Panc1 (cell line): ENCODE measurements at regions not wholly inside any gene's neighbourhood (a gene's known extent, or its start where the extent isn't known, plus 50 kb on each side); places are given as distances from the start of the nearest gene placed in this dataset.

Experiments used
- ATAC-seq: fragments of 200-7000 bp; cut with Tn5 transposase; 2 replicates; pipeline ENCODE4 v1.9.1; 2020; ENCODE audit warnings: mild to moderate bottlenecking, moderate library complexity
- BruUV-seq: library from RNA; stranded (reverse); fragments of 400-500 nt; replicated peaks from 2 replicates; lab custom pipeline; 2021; lab: Mats Ljungman, UMichigan
- CTCF ChIA-PET: fragments of 300-600 bp; sonication (Branson Sonifier 250); formaldehyde crosslinking; loops from one replicate; lab custom pipeline; 2022; ENCODE audit warnings: antibody characterized with exemption; lab: Charles Lee
- POLR2A ChIA-PET: fragments of 300-600 bp; sonication (Branson Sonifier 250); formaldehyde crosslinking; loops from one replicate; lab custom pipeline; 2022; ENCODE audit warnings: antibody characterized with exemption; lab: Charles Lee
- DNase-seq: peaks from one replicate; pipeline ENCODE4 v3.0.0-alpha.2; 2010; ENCODE audit warnings: low read depth, low spot score
- H3K27ac ChIP-seq: 2 replicates; pipeline ENCODE4 v1.5.1; 2011; ENCODE audit warnings: mild to moderate bottlenecking, low read length, inconsistent platforms
- H3K27me3 ChIP-seq: fragments of 200-500 bp; sonication (Bioruptor generic); 2 replicates; pipeline ENCODE4 v1.6.0; 2014; ENCODE audit warnings: low read length, inconsistent platforms; ENCODE audit not compliant: control insufficient read depth, insufficient read depth
- H3K36me3 ChIP-seq: fragments of 200-500 bp; sonication (Bioruptor generic); 2 replicates; pipeline ENCODE4 v1.5.1; 2014; ENCODE audit warnings: inconsistent platforms, mild to moderate bottlenecking, low read length, moderate library complexity; ENCODE audit not compliant: control insufficient read depth, insufficient read depth
- H3K4me1 ChIP-seq: 2 replicates; pipeline ENCODE4 v1.5.1; 2011; ENCODE audit warnings: inconsistent platforms, mild to moderate bottlenecking, low read length, moderate library complexity; ENCODE audit not compliant: control insufficient read depth, insufficient read depth
- H3K4me3 ChIP-seq, 2 experiments: 2 replicates each; pipeline ENCODE4 v1.5.1; 2011 to 2012; ENCODE audit warnings: low read depth in 2 of 2, low read length in 2 of 2, mild to moderate bottlenecking in 2 of 2, inconsistent platforms in 1 of 2, moderate library complexity in 1 of 2
- H3K9me3 ChIP-seq: fragments of 200-500 bp; sonication (Bioruptor generic); 2 replicates; pipeline ENCODE4 v1.5.1; 2014; ENCODE audit warnings: low read depth, mild to moderate bottlenecking, inconsistent platforms, low read length, moderate library complexity; ENCODE audit not compliant: control insufficient read depth, insufficient read depth
- POLR2AphosphoS5 ChIP-seq: IDR thresholded peaks from 2 replicates; pipeline ENCODE4 v1.6.1; 2012; ENCODE audit warnings: mild to moderate bottlenecking, low read depth, low read length, moderate library complexity
- SIN3A ChIP-seq: IDR thresholded peaks from 2 replicates; pipeline ENCODE4 v1.6.1; 2012; ENCODE audit warnings: low read depth, mild to moderate bottlenecking, low read length, moderate library complexity, borderline replicate concordance; ENCODE audit not compliant: insufficient read depth
- TCF7L2 ChIP-seq: IDR thresholded peaks from 2 replicates; pipeline ENCODE4 v1.6.1; 2011; ENCODE audit warnings: mild to moderate bottlenecking, low read depth, low read length, inconsistent platforms
- in situ Hi-C: cut with HindIII; loops from 2 replicates; pipeline ENCODE4 v1.10.0; 2016; ENCODE audit warnings: low sequenced_read_pairs, low pct_unique_long_range_greater_than_20kb
- intact Hi-C: fragments of 100-400 bp; cut with micrococcal nuclease; formaldehyde crosslinking; loops from one replicate; pipeline ENCODE4 v1.10.0; 2022; ENCODE audit not compliant: unreplicated experiment
- TF ChIP-seq, protein P1 (sequence below), 2 experiments: IDR thresholded peaks; 2 replicates each; pipeline ENCODE4 v1.6.1; 2011 to 2012; ENCODE audit warnings: low read depth in 2 of 2, control low read depth in 1 of 2, low read length in 1 of 2, mild to moderate bottlenecking in 1 of 2, moderate library complexity in 1 of 2; ENCODE audit not compliant: insufficient read depth in 1 of 2
- TF ChIP-seq, protein P2 (sequence below): fragments of 450-650 bp; IDR thresholded peaks from 2 replicates; pipeline ENCODE4 v1.5.1; 2017; ENCODE audit warnings: mild to moderate bottlenecking

GRCh38 chr14:71695611-71696350, 236.4 kb upstream of the RGS6 start:
- TF ChIP-seq, protein P1, sequence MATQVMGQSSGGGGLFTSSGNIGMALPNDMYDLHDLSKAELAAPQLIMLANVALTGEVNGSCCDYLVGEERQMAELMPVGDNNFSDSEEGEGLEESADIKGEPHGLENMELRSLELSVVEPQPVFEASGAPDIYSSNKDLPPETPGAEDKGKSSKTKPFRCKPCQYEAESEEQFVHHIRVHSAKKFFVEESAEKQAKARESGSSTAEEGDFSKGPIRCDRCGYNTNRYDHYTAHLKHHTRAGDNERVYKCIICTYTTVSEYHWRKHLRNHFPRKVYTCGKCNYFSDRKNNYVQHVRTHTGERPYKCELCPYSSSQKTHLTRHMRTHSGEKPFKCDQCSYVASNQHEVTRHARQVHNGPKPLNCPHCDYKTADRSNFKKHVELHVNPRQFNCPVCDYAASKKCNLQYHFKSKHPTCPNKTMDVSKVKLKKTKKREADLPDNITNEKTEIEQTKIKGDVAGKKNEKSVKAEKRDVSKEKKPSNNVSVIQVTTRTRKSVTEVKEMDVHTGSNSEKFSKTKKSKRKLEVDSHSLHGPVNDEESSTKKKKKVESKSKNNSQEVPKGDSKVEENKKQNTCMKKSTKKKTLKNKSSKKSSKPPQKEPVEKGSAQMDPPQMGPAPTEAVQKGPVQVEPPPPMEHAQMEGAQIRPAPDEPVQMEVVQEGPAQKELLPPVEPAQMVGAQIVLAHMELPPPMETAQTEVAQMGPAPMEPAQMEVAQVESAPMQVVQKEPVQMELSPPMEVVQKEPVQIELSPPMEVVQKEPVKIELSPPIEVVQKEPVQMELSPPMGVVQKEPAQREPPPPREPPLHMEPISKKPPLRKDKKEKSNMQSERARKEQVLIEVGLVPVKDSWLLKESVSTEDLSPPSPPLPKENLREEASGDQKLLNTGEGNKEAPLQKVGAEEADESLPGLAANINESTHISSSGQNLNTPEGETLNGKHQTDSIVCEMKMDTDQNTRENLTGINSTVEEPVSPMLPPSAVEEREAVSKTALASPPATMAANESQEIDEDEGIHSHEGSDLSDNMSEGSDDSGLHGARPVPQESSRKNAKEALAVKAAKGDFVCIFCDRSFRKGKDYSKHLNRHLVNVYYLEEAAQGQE (IDR thresholded peaks at IDR 0.05; ENCODE audit: insufficient read depth in 1 of 2, low read depth in 2 of 2, low read length in 1 of 2) = no peak
- TF ChIP-seq, protein P2, sequence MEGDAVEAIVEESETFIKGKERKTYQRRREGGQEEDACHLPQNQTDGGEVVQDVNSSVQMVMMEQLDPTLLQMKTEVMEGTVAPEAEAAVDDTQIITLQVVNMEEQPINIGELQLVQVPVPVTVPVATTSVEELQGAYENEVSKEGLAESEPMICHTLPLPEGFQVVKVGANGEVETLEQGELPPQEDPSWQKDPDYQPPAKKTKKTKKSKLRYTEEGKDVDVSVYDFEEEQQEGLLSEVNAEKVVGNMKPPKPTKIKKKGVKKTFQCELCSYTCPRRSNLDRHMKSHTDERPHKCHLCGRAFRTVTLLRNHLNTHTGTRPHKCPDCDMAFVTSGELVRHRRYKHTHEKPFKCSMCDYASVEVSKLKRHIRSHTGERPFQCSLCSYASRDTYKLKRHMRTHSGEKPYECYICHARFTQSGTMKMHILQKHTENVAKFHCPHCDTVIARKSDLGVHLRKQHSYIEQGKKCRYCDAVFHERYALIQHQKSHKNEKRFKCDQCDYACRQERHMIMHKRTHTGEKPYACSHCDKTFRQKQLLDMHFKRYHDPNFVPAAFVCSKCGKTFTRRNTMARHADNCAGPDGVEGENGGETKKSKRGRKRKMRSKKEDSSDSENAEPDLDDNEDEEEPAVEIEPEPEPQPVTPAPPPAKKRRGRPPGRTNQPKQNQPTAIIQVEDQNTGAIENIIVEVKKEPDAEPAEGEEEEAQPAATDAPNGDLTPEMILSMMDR = no peak
- TF ChIP-seq POLR2AphosphoS5 = no peak
- TF ChIP-seq SIN3A = no peak
- no peak for TF ChIP-seq TCF7L2
- CTCF ChIA-PET = no interaction called here
- in situ Hi-C loops = no loop called here
- Histone ChIP-seq H3K36me3 (no peaks in the 10 kb centered on the region; the same call in 1 of the 2 replicates), H3K9me3 (no peaks in the 10 kb centered on the region), H3K4me3 (no peak overlapping the region), H3K27me3 (no peaks in the 10 kb centered on the region), H3K4me1 (no peaks in the 10 kb centered on the region), H3K27ac (no peak overlapping the region)
- ATAC-seq (no peak), DNase-seq (no peak)
- intact Hi-C loops = no loop called here
- no TSS peak for BruUV-seq
- POLR2A ChIA-PET = no interaction called here

DNA sequence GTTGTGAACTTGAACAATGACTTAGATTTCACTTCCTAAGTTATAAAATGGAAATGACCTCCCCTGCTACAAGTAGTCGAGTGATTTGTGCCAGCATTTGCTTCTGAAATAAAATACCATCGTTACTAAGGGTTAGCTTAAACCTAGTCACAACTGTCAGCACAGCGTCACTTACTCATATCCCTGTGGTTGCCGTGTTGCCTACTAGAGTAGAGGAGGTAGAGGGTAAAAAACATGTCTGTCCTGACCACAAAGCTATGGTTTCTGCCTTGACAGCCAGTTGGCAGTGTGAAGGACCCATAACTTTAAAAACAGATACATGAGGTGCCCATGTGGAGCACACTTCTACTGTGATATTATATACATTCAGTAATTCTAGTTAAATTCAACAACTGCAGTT, 234.2 kb upstream of the RGS6 start:
- H3K36me3 ChIP-seq = no peaks in the 10 kb centered on the region; the same call in 1 of the 2 replicates
- CTCF ChIA-PET = no interaction called here
- no TSS peak for BruUV-seq
- POLR2A ChIA-PET = no interaction called here
- no peak for TF ChIP-seq SIN3A
- H3K4me1 ChIP-seq = no peaks in the 10 kb centered on the region
- in situ Hi-C loops (no loop called here), intact Hi-C loops (no loop called here)
- H3K4me3 ChIP-seq = no peak overlapping the region
- no peaks in the 10 kb centered on the region for H3K27me3 ChIP-seq
- no peaks in the 10 kb centered on the region for H3K9me3 ChIP-seq
- ATAC-seq (no peak), DNase-seq (no peak)
- H3K27ac ChIP-seq = no peak overlapping the region

GRCh38 chr14:71698673-71699072, 233.6 kb upstream of the RGS6 start:
- no peaks in the 10 kb centered on the region for H3K9me3 ChIP-seq
- H3K4me3 ChIP-seq = no peak overlapping the region
- H3K27ac ChIP-seq = no peak overlapping the region
- H3K27me3 ChIP-seq = no peaks in the 10 kb centered on the region
- DNase-seq (no peak), ATAC-seq (no peak)
- H3K36me3 ChIP-seq = no peaks in the 10 kb centered on the region; the same call in 1 of the 2 replicates
- in situ Hi-C loops = no loop called here
- intact Hi-C loops = no loop called here
- TF ChIP-seq, protein P2 = no peak
- TF ChIP-seq, protein P1 (IDR thresholded peaks at IDR 0.05; ENCODE audit: insufficient read depth in 1 of 2, low read depth in 2 of 2, low read length in 1 of 2) = no peak
- TF ChIP-seq POLR2AphosphoS5 (no peak), SIN3A (no peak), TCF7L2 (no peak)
- no peaks in the 10 kb centered on the region for H3K4me1 ChIP-seq
- POLR2A ChIA-PET = no interaction called here
- CTCF ChIA-PET = no interaction called here
- BruUV-seq = no TSS peak
